H1 (cell line): ENCODE measurements at regions not wholly inside any gene's neighbourhood (a gene's known extent, or its start where the extent isn't known, plus 50 kb on each side); places are given as distances from the start of the nearest gene placed in this dataset.

Experiments
- SP1 ChIP-seq: IDR thresholded peaks from 2 replicates; pipeline ENCODE4 v1.6.1; 2011; ENCODE audit warnings: low read depth, low read length
- TCF12 ChIP-seq: IDR thresholded peaks from 2 replicates; pipeline ENCODE4 v1.6.1; 2011; ENCODE audit warnings: low read depth, mild to moderate bottlenecking, low read length

GRCh38 chr2:128818248-128818647 is 499.6 kb upstream of the HS6ST1 start (continued):
- TF ChIP-seq TCF12 (no peak), SP1 (no peak)
